NCI-H1105 treated with DMSO at 0.1 percent for 48 hours (cell line): ENCODE measurements at regions not wholly inside any gene's neighbourhood (a gene's known extent, or its start where the extent isn't known, plus 50 kb on each side); places are given as distances from the start of the nearest gene placed in this dataset.
"Not testable (repeated sequence)": the region's sequence is repeated elsewhere in the genome, so short reads cannot be mapped to it uniquely, and the experiment has no call there.

ENCODE experiments used
- DNase-seq: peaks from one replicate; lab custom pipeline; 2025; lab: John Stamatoyannopoulos, UW

- DNase-seq, result peak; percentile 95
Observed at GRCh38 chr7:68014031-68014736, 1017.6 kb downstream of the TYW1 start.

- peak; percentile 84 for DNase-seq
Observed at GRCh38 chr7:68015122-68015977, 1018.7 kb downstream of the TYW1 start.

- no peak for DNase-seq
Observed at GRCh38 chr7:68015978-68016532, 1019.4 kb downstream of the TYW1 start.

- no peak for DNase-seq
Observed at GRCh38 chr7:68020102-68020501, 1023.5 kb downstream of the TYW1 start.

GRCh38 chr7:68025369-68025768, 1028.7 kb downstream of the TYW1 start:
- DNase-seq, result no peak

GRCh38 chr7:68030530-68030929, 1033.9 kb downstream of the TYW1 start:
- DNase-seq, result no peak

GRCh38 chr7:68031180-68031943, 1034.7 kb downstream of the TYW1 start:
- peak; percentile 61 for DNase-seq

- DNase-seq, result no peak
Observed at GRCh38 chr7:68038621-68039314, 1042.1 kb downstream of the TYW1 start.

GRCh38 chr7:68041554-68041953, 1044.9 kb downstream of the TYW1 start:
- DNase-seq, result no peak

GRCh38 chr7:68043546-68043945, 1046.9 kb downstream of the TYW1 start:
- DNase-seq, result no peak

GRCh38 chr7:68050627-68051026, 1054.0 kb downstream of the TYW1 start:
- DNase-seq, result no peak

- DNase-seq, result peak; percentile 53
Observed at GRCh38 chr7:68058014-68058413, 1061.4 kb downstream of the TYW1 start.

- DNase-seq, result no peak
Observed at GRCh38 chr7:68063171-68063570, 1066.5 kb downstream of the TYW1 start.

- no peak for DNase-seq
Observed at GRCh38 chr7:68065581-68065980, 1068.9 kb downstream of the TYW1 start.

- no peak for DNase-seq
Observed at GRCh38 chr7:68067845-68068244, 1071.2 kb downstream of the TYW1 start.

- no peak for DNase-seq
Observed at GRCh38 chr7:68070992-68071391, 1074.4 kb downstream of the TYW1 start.

- no peak for DNase-seq
Observed at GRCh38 chr7:68073701-68074100, 1077.1 kb downstream of the TYW1 start.

GRCh38 chr7:68074242-68074641, 1077.6 kb downstream of the TYW1 start:
- DNase-seq, result no peak

GRCh38 chr7:68078157-68078710, 1081.6 kb downstream of the TYW1 start:
- peak; percentile 42 for DNase-seq

GRCh38 chr7:68082066-68082960, 1085.7 kb downstream of the TYW1 start:
- DNase-seq, result not testable (repeated sequence)
